Osteoblast (primary cell): ENCODE measurements at regions not wholly inside any gene's neighbourhood (a gene's known extent, or its start where the extent isn't known, plus 50 kb on each side); places are given as distances from the start of the nearest gene placed in this dataset.

Source experiments
- DNase-seq: peaks from one replicate; pipeline ENCODE4 v3.0.0; 2011; ENCODE audit warnings: low spot score, mixed read lengths; ENCODE audit not compliant: insufficient read length; ENCODE audit errors: missing footprints
- H2AFZ ChIP-seq: 2 replicates; pipeline ENCODE4 v1.6.0; 2011; ENCODE audit warnings: mild to moderate bottlenecking, low read length
- H3K27ac ChIP-seq: 2 replicates; pipeline ENCODE4 v1.5.1; 2011; ENCODE audit warnings: mild to moderate bottlenecking, low read depth, low read length, moderate library complexity
- H3K27me3 ChIP-seq: 2 replicates; pipeline ENCODE4 v1.6.0; 2012; ENCODE audit warnings: mild to moderate bottlenecking, control low read depth, inconsistent platforms, low read length, moderate library complexity; ENCODE audit not compliant: insufficient read depth
- H3K36me3 ChIP-seq: 2 replicates; pipeline ENCODE4 v1.5.1; 2011; ENCODE audit warnings: mild to moderate bottlenecking, low read length, control low read depth, moderate library complexity; ENCODE audit not compliant: insufficient read depth
- H3K4me1 ChIP-seq: 2 replicates; pipeline ENCODE4 v1.5.1; 2011; ENCODE audit warnings: mild to moderate bottlenecking, low read length, control low read depth, moderate library complexity; ENCODE audit not compliant: insufficient read depth
- H3K4me2 ChIP-seq: 2 replicates; pipeline ENCODE4 v1.6.0; 2011; ENCODE audit warnings: mild to moderate bottlenecking, low read length; ENCODE audit not compliant: insufficient read depth
- H3K4me3 ChIP-seq: fragments of 200-600 bp; sonication (generic); 3 replicates; pipeline ENCODE4 v1.5.1; 2012; ENCODE audit warnings: mild to moderate bottlenecking, low read length, inconsistent platforms; ENCODE audit not compliant: insufficient read depth
- H3K79me2 ChIP-seq: 2 replicates; pipeline ENCODE4 v1.6.0; 2012; ENCODE audit warnings: mild to moderate bottlenecking, low read length, control low read depth, inconsistent platforms; ENCODE audit not compliant: insufficient read depth
- H3K9me3 ChIP-seq: 2 replicates; pipeline ENCODE4 v1.5.1; 2011; ENCODE audit warnings: low read depth, low read length, control low read depth
- H4K20me1 ChIP-seq: 2 replicates; pipeline ENCODE4 v1.6.0; 2012; ENCODE audit warnings: mild to moderate bottlenecking, low read length, control low read depth; ENCODE audit not compliant: insufficient read depth
- CTCF ChIP-seq: IDR thresholded peaks from 2 replicates; pipeline ENCODE4 v1.5.1; 2011; ENCODE audit warnings: mild to moderate bottlenecking, low read depth, low read length, moderate library complexity; ENCODE audit errors: extremely low read depth

- Histone ChIP-seq H2AFZ (no peak overlapping the region), H4K20me1 (no peaks in the 10 kb centered on the region), H3K36me3 (no peaks in the 10 kb centered on the region), H3K4me3 (peak overlapping the region; percentile 22), H3K4me2 (peak overlapping the region; percentile 36), H3K27me3 (no peaks in the 10 kb centered on the region), H3K9me3 (no peaks in the 10 kb centered on the region), H3K27ac (peak overlapping the region; percentile 77), H3K4me1 (peaks cover 18% of the 10 kb centered on the region), H3K79me2 (no peaks in the 10 kb centered on the region)
- DNase-seq: peak; percentile 37
- TF ChIP-seq CTCF: no peak
Measured at GRCh38 chr9:69965416-69966145, 78.1 kb upstream of the MAMDC2 start.

- H3K79me2 ChIP-seq: no peaks in the 10 kb centered on the region
- DNase-seq: no peak
Measured at GRCh38 chr9:69967344-69967743, 76.3 kb upstream of the MAMDC2 start.

GRCh38 chr9:69970001-69970533 lies 73.6 kb upstream of the MAMDC2 start:
- no peak overlapping the region for H3K4me2 ChIP-seq
- H3K36me3 ChIP-seq: no peaks in the 10 kb centered on the region
- no peaks in the 10 kb centered on the region for H4K20me1 ChIP-seq
- no peak overlapping the region for H3K4me3 ChIP-seq
- no peaks in the 10 kb centered on the region for H3K27me3 ChIP-seq
- DNase-seq: no peak
- no peak for TF ChIP-seq CTCF
- H3K27ac ChIP-seq: no peak overlapping the region
- H3K4me1 ChIP-seq: peaks cover 24% of the 10 kb centered on the region
- no peaks in the 10 kb centered on the region for H3K79me2 ChIP-seq
- no peaks in the 10 kb centered on the region for H3K9me3 ChIP-seq
- H2AFZ ChIP-seq: peak overlapping the region; percentile 19

More at GRCh38 chr9:69967344-69967743, 76.3 kb upstream of the MAMDC2 start:
- no peak overlapping the region for H3K27ac ChIP-seq
- H2AFZ ChIP-seq: no peak overlapping the region
- H4K20me1 ChIP-seq: no peaks in the 10 kb centered on the region
- no peak for TF ChIP-seq CTCF
- H3K27me3 ChIP-seq: no peaks in the 10 kb centered on the region
- no peak overlapping the region for H3K4me3 ChIP-seq
- no peaks in the 10 kb centered on the region for H3K9me3 ChIP-seq
- no peak overlapping the region for H3K4me2 ChIP-seq
- H3K4me1 ChIP-seq: peaks cover 29% of the 10 kb centered on the region
- H3K36me3 ChIP-seq: no peaks in the 10 kb centered on the region

GRCh38 chr9:69971643-69972449 lies 71.8 kb upstream of the MAMDC2 start:
- Histone ChIP-seq H3K4me3 (peak overlapping the region; percentile 12), H3K79me2 (no peaks in the 10 kb centered on the region), H3K4me1 (peaks cover 24% of the 10 kb centered on the region), H3K27ac (peak overlapping the region; percentile 37), H3K36me3 (no peaks in the 10 kb centered on the region), H3K4me2 (peak overlapping the region; percentile 76), H3K27me3 (no peaks in the 10 kb centered on the region), H4K20me1 (no peaks in the 10 kb centered on the region), H3K9me3 (no peaks in the 10 kb centered on the region), H2AFZ (peak overlapping the region; percentile 61)
- DNase-seq: no peak
- TF ChIP-seq CTCF: peak; percentile 96
